OCI-LY1 (cell line): ENCODE measurements at regions not wholly inside any gene's neighbourhood (a gene's known extent, or its start where the extent isn't known, plus 50 kb on each side); places are given as distances from the start of the nearest gene placed in this dataset.

Experiments used
- CTCF ChIP-seq: fragments of 200-600 bp; sonication (generic), shearing (Covaris generic); IDR thresholded peaks from 2 replicates; pipeline ENCODE4 v1.5.1; 2017; ENCODE audit warnings: mild to moderate bottlenecking, antibody characterized with exemption, low read length, moderate library complexity, mixed read lengths
- EZH2 ChIP-seq: fragments of 200-600 bp; sonication (generic), shearing (Covaris generic); IDR thresholded peaks from 2 replicates; pipeline ENCODE4 v1.8.0; 2017; ENCODE audit warnings: borderline replicate concordance, mixed run types, mild to moderate bottlenecking, antibody characterized with exemption, low read length, moderate library complexity, mixed read lengths

- no peak for TF ChIP-seq CTCF
- TF ChIP-seq EZH2 = no peak
Observed at GRCh38 chr1:91173346-91173890, 151.6 kb upstream of the ZNF644 start.
